A549 (cell line): ENCODE measurements at regions not wholly inside any gene's neighbourhood (a gene's known extent, or its start where the extent isn't known, plus 50 kb on each side); places are given as distances from the start of the nearest gene placed in this dataset.

Experiments
- NFE2L2 ChIP-seq: fragments of 150-350 bp; conservative IDR thresholded peaks from 2 replicates; pipeline ENCODE4 v1.6.1; 2014; ENCODE audit warnings: low read length
- POLR2A ChIP-seq: IDR thresholded peaks from 2 replicates; pipeline ENCODE4 v1.6.1; 2012; ENCODE audit warnings: mild to moderate bottlenecking, low read length
- TF ChIP-seq, protein P1 (sequence below): fragments of >200 bp; sonication (Bioruptor Twin); formaldehyde crosslinking; IDR thresholded peaks from 3 replicates; pipeline ENCODE4 v1.5.1; 2016
- TF ChIP-seq, protein P2 (sequence below): fragments of 150-350 bp; IDR thresholded peaks from 2 replicates; pipeline ENCODE4 v1.6.1; 2014; ENCODE audit warnings: low read depth, mild to moderate bottlenecking, low read length

DNA sequence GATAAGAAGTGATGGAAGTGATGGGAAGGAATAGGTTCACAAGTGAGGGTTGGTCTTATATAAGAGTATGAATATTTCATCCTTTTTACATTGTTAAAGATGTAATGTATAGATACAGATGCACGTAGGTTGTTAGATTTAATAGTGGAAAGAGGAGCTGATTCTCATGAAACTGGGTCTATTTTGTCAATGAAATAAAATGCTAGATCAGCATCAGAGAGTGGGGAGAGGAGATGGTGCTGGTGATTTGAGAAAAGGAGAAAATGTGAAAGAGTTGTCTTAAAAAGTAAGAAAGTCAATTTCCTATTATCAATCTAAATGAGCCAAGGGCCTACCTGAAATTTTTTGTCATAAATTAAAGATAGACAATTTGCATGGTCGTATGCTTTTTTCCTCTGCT lies 82.8 kb upstream of the FYN start:
- TF ChIP-seq NFE2L2: no peak
- TF ChIP-seq, protein P1, sequence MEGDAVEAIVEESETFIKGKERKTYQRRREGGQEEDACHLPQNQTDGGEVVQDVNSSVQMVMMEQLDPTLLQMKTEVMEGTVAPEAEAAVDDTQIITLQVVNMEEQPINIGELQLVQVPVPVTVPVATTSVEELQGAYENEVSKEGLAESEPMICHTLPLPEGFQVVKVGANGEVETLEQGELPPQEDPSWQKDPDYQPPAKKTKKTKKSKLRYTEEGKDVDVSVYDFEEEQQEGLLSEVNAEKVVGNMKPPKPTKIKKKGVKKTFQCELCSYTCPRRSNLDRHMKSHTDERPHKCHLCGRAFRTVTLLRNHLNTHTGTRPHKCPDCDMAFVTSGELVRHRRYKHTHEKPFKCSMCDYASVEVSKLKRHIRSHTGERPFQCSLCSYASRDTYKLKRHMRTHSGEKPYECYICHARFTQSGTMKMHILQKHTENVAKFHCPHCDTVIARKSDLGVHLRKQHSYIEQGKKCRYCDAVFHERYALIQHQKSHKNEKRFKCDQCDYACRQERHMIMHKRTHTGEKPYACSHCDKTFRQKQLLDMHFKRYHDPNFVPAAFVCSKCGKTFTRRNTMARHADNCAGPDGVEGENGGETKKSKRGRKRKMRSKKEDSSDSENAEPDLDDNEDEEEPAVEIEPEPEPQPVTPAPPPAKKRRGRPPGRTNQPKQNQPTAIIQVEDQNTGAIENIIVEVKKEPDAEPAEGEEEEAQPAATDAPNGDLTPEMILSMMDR: no peak
- TF ChIP-seq POLR2A: no peak
- TF ChIP-seq, protein P2, sequence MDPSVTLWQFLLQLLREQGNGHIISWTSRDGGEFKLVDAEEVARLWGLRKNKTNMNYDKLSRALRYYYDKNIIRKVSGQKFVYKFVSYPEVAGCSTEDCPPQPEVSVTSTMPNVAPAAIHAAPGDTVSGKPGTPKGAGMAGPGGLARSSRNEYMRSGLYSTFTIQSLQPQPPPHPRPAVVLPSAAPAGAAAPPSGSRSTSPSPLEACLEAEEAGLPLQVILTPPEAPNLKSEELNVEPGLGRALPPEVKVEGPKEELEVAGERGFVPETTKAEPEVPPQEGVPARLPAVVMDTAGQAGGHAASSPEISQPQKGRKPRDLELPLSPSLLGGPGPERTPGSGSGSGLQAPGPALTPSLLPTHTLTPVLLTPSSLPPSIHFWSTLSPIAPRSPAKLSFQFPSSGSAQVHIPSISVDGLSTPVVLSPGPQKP: no peak
